Right lobe of liver (tissue), 4 donors: ENCODE measurements at regions not wholly inside any gene's neighbourhood (a gene's known extent, or its start where the extent isn't known, plus 50 kb on each side); places are given as distances from the start of the nearest gene placed in this dataset.

Experiments used
- CTCF ChIP-seq, 4 donors: fragments of 200-600 bp in 3 of 4; fragments of 450-650 bp in 1 of 4; IDR thresholded peaks; one replicate each; pipeline versions ENCODE4 v1.5.1 to v1.8.0; 2016 to 2022; ENCODE audit warnings: antibody characterized with exemption in 4 of 4, mild to moderate bottlenecking in 2 of 4
- POLR2A ChIP-seq: fragments of 450-650 bp; IDR thresholded peaks from one replicate; pipeline ENCODE4 v1.6.1; 2017; ENCODE audit warnings: antibody characterized with exemption, mild to moderate bottlenecking
- donor health status: DM: no; HTN: no; CAD: no.
- donor health status: DM: no; HTN: no; CAD: no.
- donor health status: DM: no; HTN: yes; CAD: no.

- no peak for TF ChIP-seq CTCF (IDR thresholded peaks at IDR 0.05)
- no peak for TF ChIP-seq POLR2A
Observed at GRCh38 chr7:54397836-54398612, 144.2 kb upstream of the VSTM2A start.
